ENCODE measurements at regions not wholly inside any gene's neighbourhood (a gene's known extent, or its start where the extent isn't known, plus 50 kb on each side); places are given as distances from the start of the nearest gene placed in this dataset.
"Not testable (repeated sequence)": the region's sequence is repeated elsewhere in the genome, so short reads cannot be mapped to it uniquely, and the experiment has no call there.

GRCh38 chr3:30526031-30526430 lies 80.4 kb upstream of the TGFBR2 start:
- Mint-ChIP-seq H3K4me3 (no peak overlapping the region), H3K27me3 (ENCODE audit: insufficient read depth) (no peaks in the 10 kb centered on the region), H3K27ac (no peak overlapping the region), H3K4me1 (ENCODE audit: low read depth) (peaks cover 16% of the 10 kb centered on the region), H3K9me3 (no peaks in the 10 kb centered on the region), H3K36me3 (ENCODE audit: low read depth) (peaks cover 7% of the 10 kb centered on the region)
- intact Hi-C loops (cut with micrococcal nuclease): no loop called here
- DNase-seq (ENCODE audit: low spot score): no peak

- intact Hi-C loops (cut with micrococcal nuclease): no loop called here
- Mint-ChIP-seq H3K4me3 (no peak overlapping the region), H3K27ac (no peak overlapping the region), H3K4me1 (ENCODE audit: low read depth) (peaks cover 16% of the 10 kb centered on the region), H3K27me3 (ENCODE audit: insufficient read depth) (no peaks in the 10 kb centered on the region), H3K9me3 (no peaks in the 10 kb centered on the region), H3K36me3 (ENCODE audit: low read depth) (peaks cover 7% of the 10 kb centered on the region)
- no peak for DNase-seq (ENCODE audit: low spot score)
Observed at GRCh38 chr3:30527186-30527585, 79.2 kb upstream of the TGFBR2 start.

GRCh38 chr3:30527720-30528119 lies 78.7 kb upstream of the TGFBR2 start:
- no peak overlapping the region for H3K27ac Mint-ChIP-seq
- H3K27me3 Mint-ChIP-seq (ENCODE audit: insufficient read depth): no peaks in the 10 kb centered on the region
- no peaks in the 10 kb centered on the region for H3K9me3 Mint-ChIP-seq
- H3K4me3 Mint-ChIP-seq: no peak overlapping the region
- peaks cover 7% of the 10 kb centered on the region for H3K36me3 Mint-ChIP-seq (ENCODE audit: low read depth)
- H3K4me1 Mint-ChIP-seq (ENCODE audit: low read depth): peaks cover 16% of the 10 kb centered on the region
- intact Hi-C loops (cut with micrococcal nuclease): no loop called here
- no peak for DNase-seq (ENCODE audit: low spot score)

GRCh38 chr3:30530084-30530483 lies 76.3 kb upstream of the TGFBR2 start:
- intact Hi-C loops (cut with micrococcal nuclease): no loop called here
- Mint-ChIP-seq H3K36me3 (ENCODE audit: low read depth) (peaks cover 6% of the 10 kb centered on the region), H3K9me3 (no peaks in the 10 kb centered on the region), H3K4me3 (no peak overlapping the region), H3K4me1 (ENCODE audit: low read depth) (peaks cover 1% of the 10 kb centered on the region), H3K27me3 (ENCODE audit: insufficient read depth) (no peaks in the 10 kb centered on the region), H3K27ac (no peak overlapping the region)
- DNase-seq (ENCODE audit: low spot score): no peak

- Mint-ChIP-seq H3K9me3 (no peaks in the 10 kb centered on the region), H3K4me3 (no peak overlapping the region), H3K36me3 (ENCODE audit: low read depth) (peaks cover 4% of the 10 kb centered on the region), H3K4me1 (ENCODE audit: low read depth) (no peaks in the 10 kb centered on the region), H3K27me3 (ENCODE audit: insufficient read depth) (no peaks in the 10 kb centered on the region), H3K27ac (no peak overlapping the region)
- no peak for DNase-seq (ENCODE audit: low spot score)
- intact Hi-C loops (cut with micrococcal nuclease): no loop called here
Observed at GRCh38 chr3:30531017-30531570, 75.3 kb upstream of the TGFBR2 start.

- no peaks in the 10 kb centered on the region for H3K9me3 Mint-ChIP-seq
- no peaks in the 10 kb centered on the region for H3K27me3 Mint-ChIP-seq (ENCODE audit: insufficient read depth)
- no peaks in the 10 kb centered on the region for H3K4me1 Mint-ChIP-seq (ENCODE audit: low read depth)
- H3K4me3 Mint-ChIP-seq: no peak overlapping the region
- no peak overlapping the region for H3K27ac Mint-ChIP-seq
- no peak for DNase-seq (ENCODE audit: low spot score)
- H3K36me3 Mint-ChIP-seq (ENCODE audit: low read depth): no peaks in the 10 kb centered on the region
- intact Hi-C loops (cut with micrococcal nuclease): no loop called here
Observed at GRCh38 chr3:30535525-30535924, 70.9 kb upstream of the TGFBR2 start.

GRCh38 chr3:30538791-30539190 lies 67.6 kb upstream of the TGFBR2 start:
- Mint-ChIP-seq H3K4me1 (ENCODE audit: low read depth) (no peaks in the 10 kb centered on the region), H3K36me3 (ENCODE audit: low read depth) (peaks cover 3% of the 10 kb centered on the region), H3K27ac (no peak overlapping the region), H3K9me3 (peaks cover 5% of the 10 kb centered on the region), H3K4me3 (no peak overlapping the region), H3K27me3 (ENCODE audit: insufficient read depth) (no peaks in the 10 kb centered on the region)
- intact Hi-C loops (cut with micrococcal nuclease): no loop called here
- no peak for DNase-seq (ENCODE audit: low spot score)

- Mint-ChIP-seq H3K4me1 (ENCODE audit: low read depth) (no peaks in the 10 kb centered on the region), H3K9me3 (peaks cover 5% of the 10 kb centered on the region), H3K36me3 (ENCODE audit: low read depth) (peaks cover 3% of the 10 kb centered on the region), H3K27ac (no peak overlapping the region), H3K4me3 (no peak overlapping the region), H3K27me3 (ENCODE audit: insufficient read depth) (no peaks in the 10 kb centered on the region)
- intact Hi-C loops (cut with micrococcal nuclease): no loop called here
- DNase-seq (ENCODE audit: low spot score): no peak
Observed at GRCh38 chr3:30539206-30539605, 67.2 kb upstream of the TGFBR2 start.

- intact Hi-C loops (cut with micrococcal nuclease): no loop called here
- no peak for DNase-seq (ENCODE audit: low spot score)
- peaks cover 3% of the 10 kb centered on the region for H3K4me1 Mint-ChIP-seq (ENCODE audit: low read depth)
- H3K27me3 Mint-ChIP-seq (ENCODE audit: insufficient read depth): no peaks in the 10 kb centered on the region
- peaks cover 5% of the 10 kb centered on the region for H3K9me3 Mint-ChIP-seq
- H3K36me3 Mint-ChIP-seq (ENCODE audit: low read depth): peaks cover 3% of the 10 kb centered on the region
- no peak overlapping the region for H3K4me3 Mint-ChIP-seq
- no peak overlapping the region for H3K27ac Mint-ChIP-seq
Observed at GRCh38 chr3:30539772-30540171, 66.6 kb upstream of the TGFBR2 start.

GRCh38 chr3:30541156-30541555 lies 65.2 kb upstream of the TGFBR2 start:
- H3K9me3 Mint-ChIP-seq; H3K27me3 Mint-ChIP-seq (ENCODE audit: insufficient read depth); H3K36me3 Mint-ChIP-seq (ENCODE audit: low read depth); DNase-seq (ENCODE audit: low spot score); H3K4me3 Mint-ChIP-seq; intact Hi-C loops (cut with micrococcal nuclease); H3K27ac Mint-ChIP-seq: not testable (repeated sequence)
- peaks cover 11% of the 10 kb centered on the region for H3K4me1 Mint-ChIP-seq (ENCODE audit: low read depth)

GRCh38 chr3:30542897-30543296 lies 63.5 kb upstream of the TGFBR2 start:
- H3K4me1 Mint-ChIP-seq (ENCODE audit: low read depth): peaks cover 11% of the 10 kb centered on the region
- intact Hi-C loops (cut with micrococcal nuclease): no loop called here
- no peak for DNase-seq (ENCODE audit: low spot score)
- no peak overlapping the region for H3K27ac Mint-ChIP-seq
- no peak overlapping the region for H3K4me3 Mint-ChIP-seq
- H3K36me3 Mint-ChIP-seq (ENCODE audit: low read depth): peaks cover 3% of the 10 kb centered on the region
- peaks cover 9% of the 10 kb centered on the region for H3K9me3 Mint-ChIP-seq
- H3K27me3 Mint-ChIP-seq (ENCODE audit: insufficient read depth): no peaks in the 10 kb centered on the region

- Mint-ChIP-seq H3K27me3 (ENCODE audit: insufficient read depth) (no peaks in the 10 kb centered on the region), H3K27ac (no peak overlapping the region), H3K4me1 (ENCODE audit: low read depth) (peaks cover 11% of the 10 kb centered on the region), H3K36me3 (ENCODE audit: low read depth) (peaks cover 5% of the 10 kb centered on the region), H3K4me3 (no peak overlapping the region), H3K9me3 (peaks cover 16% of the 10 kb centered on the region)
- intact Hi-C loops (cut with micrococcal nuclease): loop anchor here (5.0 kb wide), 2 partner anchors 57 to 198 kb away; no protein-coding TSS in a partner anchor
- DNase-seq (ENCODE audit: low spot score): no peak
Observed at GRCh38 chr3:30544812-30545211, 61.6 kb upstream of the TGFBR2 start.

GRCh38 chr3:30546934-30547333 lies 59.5 kb upstream of the TGFBR2 start:
- H3K27ac Mint-ChIP-seq: no peak overlapping the region
- peaks cover 22% of the 10 kb centered on the region for H3K4me1 Mint-ChIP-seq (ENCODE audit: low read depth)
- peaks cover 5% of the 10 kb centered on the region for H3K36me3 Mint-ChIP-seq (ENCODE audit: low read depth)
- no peaks in the 10 kb centered on the region for H3K27me3 Mint-ChIP-seq (ENCODE audit: insufficient read depth)
- intact Hi-C loops (cut with micrococcal nuclease): loop anchor here (5.0 kb wide), 2 partner anchors 55 to 200 kb away; no protein-coding TSS in a partner anchor
- H3K9me3 Mint-ChIP-seq: peaks cover 16% of the 10 kb centered on the region
- DNase-seq (ENCODE audit: low spot score): no peak
- no peak overlapping the region for H3K4me3 Mint-ChIP-seq

- peaks cover 16% of the 10 kb centered on the region for H3K9me3 Mint-ChIP-seq
- no peak overlapping the region for H3K27ac Mint-ChIP-seq
- no peak overlapping the region for H3K4me3 Mint-ChIP-seq
- H3K27me3 Mint-ChIP-seq (ENCODE audit: insufficient read depth): peaks cover 3% of the 10 kb centered on the region
- intact Hi-C loops (cut with micrococcal nuclease): loop anchor here (5.0 kb wide), 2 partner anchors 55 to 200 kb away; no protein-coding TSS in a partner anchor
- H3K36me3 Mint-ChIP-seq (ENCODE audit: low read depth): peaks cover 5% of the 10 kb centered on the region
- DNase-seq (ENCODE audit: low spot score): no peak
- peaks cover 28% of the 10 kb centered on the region for H3K4me1 Mint-ChIP-seq (ENCODE audit: low read depth)
Observed at GRCh38 chr3:30547716-30548115, 58.7 kb upstream of the TGFBR2 start.

All from activated T-helper 1 cell treated with anti-CD3 and anti-CD28 coated beads, Interleukin-12 subunit alpha, Interleukin-12 subunit beta, Interleukin-2, Interleukin-4 antibody, amounts not matched to agents 30 ng/mL and 10 ng/mL and 1 ng/mL, durations not matched to agents 14 hours and 24 hours and 36 hours (primary cell).